Immature natural killer cell (primary cell): ENCODE measurements at regions not wholly inside any gene's neighbourhood (a gene's known extent, or its start where the extent isn't known, plus 50 kb on each side); places are given as distances from the start of the nearest gene placed in this dataset.
"Not testable (repeated sequence)": the region's sequence is repeated elsewhere in the genome, so short reads cannot be mapped to it uniquely, and the experiment has no call there.

Experiments used
- DNase-seq, 3 donors: peaks; one replicate each; pipeline ENCODE4 v3.0.0; 2022; ENCODE audit warnings: mixed read lengths in 1 of 3
- H3K27ac Mint-ChIP-seq, 6 donors: one replicate each; pipeline ENCODE4 v1.8.0; 2020; ENCODE audit warnings: mixed read lengths in 6 of 6, mild to moderate bottlenecking in 5 of 6, inconsistent platforms in 4 of 6, moderate library complexity in 3 of 6
- H3K27me3 Mint-ChIP-seq, 3 donors: one replicate each; pipeline ENCODE4 v1.8.0; 2020 to 2021; ENCODE audit warnings: low read depth in 3 of 3, mild to moderate bottlenecking in 3 of 3, mixed read lengths in 3 of 3, moderate library complexity in 3 of 3, inconsistent platforms in 1 of 3
- H3K36me3 Mint-ChIP-seq, 3 donors: one replicate each; pipeline ENCODE4 v1.8.0; 2020; ENCODE audit warnings: mixed read lengths in 3 of 3, inconsistent platforms in 2 of 3, mild to moderate bottlenecking in 2 of 3
- H3K4me1 Mint-ChIP-seq, 2 donors: one replicate each; pipeline ENCODE4 v1.8.0; 2020; ENCODE audit warnings: inconsistent platforms in 2 of 2, mild to moderate bottlenecking in 2 of 2, mixed read lengths in 2 of 2, moderate library complexity in 1 of 2
- H3K4me3 Mint-ChIP-seq, 5 donors: one replicate each; pipeline ENCODE4 v1.8.0; 2020; ENCODE audit warnings: mild to moderate bottlenecking in 5 of 5, mixed read lengths in 5 of 5, inconsistent platforms in 3 of 5, moderate library complexity in 3 of 5
- H3K9me3 Mint-ChIP-seq, 6 donors: one replicate each; pipeline ENCODE4 v1.8.0; 2020; ENCODE audit warnings: mild to moderate bottlenecking in 6 of 6, mixed read lengths in 6 of 6, inconsistent platforms in 4 of 6, moderate library complexity in 3 of 6

GRCh38 chr5:18533137-18533536 is 898.9 kb downstream of the TAF11L14 start:
- Mint-ChIP-seq H3K27me3 (peaks cover 0 to 2% (median 0%) of the 10 kb centered on the region in 3 donors), H3K9me3 (peaks cover 7 to 29% (median 19%) of the 10 kb centered on the region in 6 donors), H3K36me3 (no peaks in the 10 kb centered on the region), H3K4me1 (no peaks in the 10 kb centered on the region), H3K4me3 (no peak overlapping the region), H3K27ac (no peak overlapping the region)
- DNase-seq: no peak

GRCh38 chr5:18534119-18534518 is 899.9 kb downstream of the TAF11L14 start:
- peaks cover 0 to 2% (median 0%) of the 10 kb centered on the region in 3 donors for H3K27me3 Mint-ChIP-seq
- peaks cover 4 to 25% (median 17%) of the 10 kb centered on the region in 6 donors for H3K9me3 Mint-ChIP-seq
- no peak overlapping the region for H3K4me3 Mint-ChIP-seq
- H3K4me1 Mint-ChIP-seq: no peaks in the 10 kb centered on the region
- H3K27ac Mint-ChIP-seq: no peak overlapping the region
- DNase-seq: no peak
- no peaks in the 10 kb centered on the region for H3K36me3 Mint-ChIP-seq

GRCh38 chr5:18535753-18536152 is 901.5 kb downstream of the TAF11L14 start:
- peaks cover 12 to 27% (median 23%) of the 10 kb centered on the region in 6 donors for H3K9me3 Mint-ChIP-seq

GRCh38 chr5:18544421-18544820 is 910.2 kb downstream of the TAF11L14 start:
- Mint-ChIP-seq H3K4me1 (no peaks in the 10 kb centered on the region), H3K4me3 (no peak overlapping the region), H3K27me3 (no peaks in the 10 kb centered on the region), H3K36me3 (no peaks in the 10 kb centered on the region), H3K9me3 (peaks cover 9 to 39% (median 22%) of the 10 kb centered on the region in 6 donors), H3K27ac (no peak overlapping the region)
- DNase-seq: no peak

More at GRCh38 chr5:18535753-18536152, 901.5 kb downstream of the TAF11L14 start:
- H3K36me3 Mint-ChIP-seq, H3K4me1 Mint-ChIP-seq, DNase-seq, H3K4me3 Mint-ChIP-seq, H3K27me3 Mint-ChIP-seq, H3K27ac Mint-ChIP-seq: not testable (repeated sequence)

- H3K27ac Mint-ChIP-seq: no peak overlapping the region
Observed at GRCh38 chr5:18546591-18546990, 912.3 kb downstream of the TAF11L14 start.

GRCh38 chr5:18551716-18552115 is 917.5 kb downstream of the TAF11L14 start:
- Mint-ChIP-seq H3K9me3 (peaks cover 5 to 51% (median 35%) of the 10 kb centered on the region in 6 donors), H3K27me3 (peaks cover 0 to 1% (median 0%) of the 10 kb centered on the region in 3 donors), H3K36me3 (no peaks in the 10 kb centered on the region), H3K27ac (no peak overlapping the region), H3K4me3 (no peak overlapping the region), H3K4me1 (no peaks in the 10 kb centered on the region)
- DNase-seq: no peak

More at GRCh38 chr5:18546591-18546990, 912.3 kb downstream of the TAF11L14 start:
- Mint-ChIP-seq H3K9me3 (peaks cover 11 to 52% (median 25%) of the 10 kb centered on the region in 6 donors), H3K4me1 (no peaks in the 10 kb centered on the region), H3K27me3 (peaks cover 0 to 1% (median 0%) of the 10 kb centered on the region in 3 donors), H3K36me3 (no peaks in the 10 kb centered on the region), H3K4me3 (no peak overlapping the region)
- no peak for DNase-seq

GRCh38 chr5:18553269-18553668 is 919.0 kb downstream of the TAF11L14 start:
- peaks cover 5 to 45% (median 34%) of the 10 kb centered on the region in 6 donors for H3K9me3 Mint-ChIP-seq
- peaks cover 0 to 1% (median 0%) of the 10 kb centered on the region in 3 donors for H3K27me3 Mint-ChIP-seq
- no peak overlapping the region for H3K4me3 Mint-ChIP-seq
- DNase-seq: no peak
- H3K36me3 Mint-ChIP-seq: no peaks in the 10 kb centered on the region
- no peaks in the 10 kb centered on the region for H3K4me1 Mint-ChIP-seq
- no peak overlapping the region for H3K27ac Mint-ChIP-seq

- Mint-ChIP-seq H3K4me1 (no peaks in the 10 kb centered on the region), H3K36me3 (no peaks in the 10 kb centered on the region), H3K4me3 (no peak overlapping the region), H3K9me3 (peaks cover 4 to 19% (median 8%) of the 10 kb centered on the region in 6 donors), H3K27ac (no peak overlapping the region), H3K27me3 (no peaks in the 10 kb centered on the region)
- no peak for DNase-seq
Observed at GRCh38 chr5:18560602-18561001, 926.3 kb downstream of the TAF11L14 start.

- no peaks in the 10 kb centered on the region for H3K4me1 Mint-ChIP-seq
- DNase-seq: no peak
- H3K27ac Mint-ChIP-seq: no peak overlapping the region
- H3K36me3 Mint-ChIP-seq: no peaks in the 10 kb centered on the region
- H3K4me3 Mint-ChIP-seq: no peak overlapping the region
- peaks cover 5 to 16% (median 14%) of the 10 kb centered on the region in 6 donors for H3K9me3 Mint-ChIP-seq
- peaks cover 0 to 2% (median 1%) of the 10 kb centered on the region in 3 donors for H3K27me3 Mint-ChIP-seq
Observed at GRCh38 chr5:18563853-18564252, 929.6 kb downstream of the TAF11L14 start.

- no peaks in the 10 kb centered on the region for H3K4me1 Mint-ChIP-seq
- no peak for DNase-seq
- H3K27me3 Mint-ChIP-seq: peaks cover 0 to 2% (median 1%) of the 10 kb centered on the region in 3 donors
- no peak overlapping the region for H3K4me3 Mint-ChIP-seq
- no peak overlapping the region for H3K27ac Mint-ChIP-seq
- H3K36me3 Mint-ChIP-seq: no peaks in the 10 kb centered on the region
- peaks cover 12 to 26% (median 21%) of the 10 kb centered on the region in 6 donors for H3K9me3 Mint-ChIP-seq
Observed at GRCh38 chr5:18566671-18567070, 932.4 kb downstream of the TAF11L14 start.

- no peak overlapping the region for H3K4me3 Mint-ChIP-seq
- peaks cover 0 to 3% (median 0%) of the 10 kb centered on the region in 3 donors for H3K27me3 Mint-ChIP-seq
- H3K4me1 Mint-ChIP-seq: no peaks in the 10 kb centered on the region
- H3K27ac Mint-ChIP-seq: no peak overlapping the region
- H3K9me3 Mint-ChIP-seq: peaks cover 0 to 22% (median 7%) of the 10 kb centered on the region in 6 donors
- no peaks in the 10 kb centered on the region for H3K36me3 Mint-ChIP-seq
- no peak for DNase-seq
Observed at GRCh38 chr5:18576586-18576985, 942.3 kb downstream of the TAF11L14 start.

GRCh38 chr5:18601185-18601584 is 966.9 kb downstream of the TAF11L14 start:
- DNase-seq: no peak
- H3K27me3 Mint-ChIP-seq: peaks cover 0 to 2% (median 1%) of the 10 kb centered on the region in 3 donors
- peaks cover 6 to 32% (median 12%) of the 10 kb centered on the region in 6 donors for H3K9me3 Mint-ChIP-seq
- H3K4me3 Mint-ChIP-seq: no peak overlapping the region
- no peaks in the 10 kb centered on the region for H3K4me1 Mint-ChIP-seq
- H3K36me3 Mint-ChIP-seq: no peaks in the 10 kb centered on the region
- no peak overlapping the region for H3K27ac Mint-ChIP-seq

- Mint-ChIP-seq H3K27me3 (peaks cover 0 to 2% (median 1%) of the 10 kb centered on the region in 3 donors), H3K9me3 (peaks cover 4 to 20% (median 7%) of the 10 kb centered on the region in 6 donors), H3K4me3 (no peak overlapping the region), H3K36me3 (no peaks in the 10 kb centered on the region), H3K27ac (no peak overlapping the region), H3K4me1 (no peaks in the 10 kb centered on the region)
- no peak for DNase-seq
Observed at GRCh38 chr5:18602402-18602801, 968.1 kb downstream of the TAF11L14 start.

- Mint-ChIP-seq H3K9me3 (peaks cover 5 to 21% (median 7%) of the 10 kb centered on the region in 6 donors), H3K36me3 (no peaks in the 10 kb centered on the region), H3K4me1 (no peaks in the 10 kb centered on the region), H3K27me3 (peaks cover 0 to 1% (median 0%) of the 10 kb centered on the region in 3 donors), H3K4me3 (no peak overlapping the region), H3K27ac (no peak overlapping the region)
- no peak for DNase-seq
Observed at GRCh38 chr5:18605186-18605585, 970.9 kb downstream of the TAF11L14 start.

GRCh38 chr5:18607570-18607969 is 973.3 kb downstream of the TAF11L14 start:
- no peak overlapping the region for H3K4me3 Mint-ChIP-seq
- peaks cover 2 to 9% (median 5%) of the 10 kb centered on the region in 6 donors for H3K9me3 Mint-ChIP-seq
- H3K36me3 Mint-ChIP-seq: no peaks in the 10 kb centered on the region
- no peak for DNase-seq
- no peaks in the 10 kb centered on the region for H3K27me3 Mint-ChIP-seq
- no peak overlapping the region for H3K27ac Mint-ChIP-seq
- H3K4me1 Mint-ChIP-seq: no peaks in the 10 kb centered on the region
